ENCODE measurements at regions not wholly inside any gene's neighbourhood (a gene's known extent, or its start where the extent isn't known, plus 50 kb on each side); places are given as distances from the start of the nearest gene placed in this dataset.
"Not testable (repeated sequence)": the region's sequence is repeated elsewhere in the genome, so short reads cannot be mapped to it uniquely, and the experiment has no call there.

- H3K4me3 Mint-ChIP-seq, ATAC-seq, H3K27me3 Mint-ChIP-seq, H3K9me3 Mint-ChIP-seq, DNase-seq, H3K4me1 Mint-ChIP-seq, H3K27ac Mint-ChIP-seq: not testable (repeated sequence)
Observed at GRCh38 chrX:40788698-40789097, 53.4 kb upstream of the MED14 start.

- peaks cover 6% of the 10 kb centered on the region for H3K4me1 Mint-ChIP-seq
- no peaks in the 10 kb centered on the region for H3K27me3 Mint-ChIP-seq
- H3K4me3 Mint-ChIP-seq = no peak overlapping the region
- DNase-seq (no peak), ATAC-seq (no peak)
- no peak overlapping the region for H3K27ac Mint-ChIP-seq
- H3K9me3 Mint-ChIP-seq = no peaks in the 10 kb centered on the region
Observed at GRCh38 chrX:40792433-40792832, 57.1 kb upstream of the MED14 start.

GRCh38 chrX:40794829-40795130 is 59.4 kb upstream of the MED14 start:
- not testable (repeated sequence) for H3K4me1 Mint-ChIP-seq, H3K9me3 Mint-ChIP-seq, DNase-seq, H3K27me3 Mint-ChIP-seq, H3K4me3 Mint-ChIP-seq, H3K27ac Mint-ChIP-seq, ATAC-seq

GRCh38 chrX:40799745-40800144 is 64.4 kb upstream of the MED14 start:
- H3K9me3 Mint-ChIP-seq, DNase-seq, ATAC-seq, H3K4me3 Mint-ChIP-seq, H3K4me1 Mint-ChIP-seq, H3K27ac Mint-ChIP-seq, H3K27me3 Mint-ChIP-seq: not testable (repeated sequence)

GRCh38 chrX:40805404-40805803 is 70.1 kb upstream of the MED14 start:
- H3K27me3 Mint-ChIP-seq = no peaks in the 10 kb centered on the region
- no peak for ATAC-seq
- peaks cover 5% of the 10 kb centered on the region for H3K4me1 Mint-ChIP-seq
- no peaks in the 10 kb centered on the region for H3K9me3 Mint-ChIP-seq
- no peak for DNase-seq
- no peak overlapping the region for H3K27ac Mint-ChIP-seq
- H3K4me3 Mint-ChIP-seq = no peak overlapping the region

GRCh38 chrX:40806513-40807220 is 71.3 kb upstream of the MED14 start:
- no peak overlapping the region for H3K27ac Mint-ChIP-seq
- H3K4me3 Mint-ChIP-seq = no peak overlapping the region
- DNase-seq = no peak
- H3K4me1 Mint-ChIP-seq = peaks cover 5% of the 10 kb centered on the region
- H3K27me3 Mint-ChIP-seq = no peaks in the 10 kb centered on the region
- no peaks in the 10 kb centered on the region for H3K9me3 Mint-ChIP-seq
- no peak for ATAC-seq

GRCh38 chrX:40807384-40807783 is 72.0 kb upstream of the MED14 start:
- ATAC-seq (no peak), DNase-seq (no peak)
- H3K4me1 Mint-ChIP-seq = peaks cover 5% of the 10 kb centered on the region
- no peaks in the 10 kb centered on the region for H3K27me3 Mint-ChIP-seq
- no peak overlapping the region for H3K4me3 Mint-ChIP-seq
- no peaks in the 10 kb centered on the region for H3K9me3 Mint-ChIP-seq
- H3K27ac Mint-ChIP-seq = no peak overlapping the region

GRCh38 chrX:40808203-40808602 is 72.9 kb upstream of the MED14 start:
- Mint-ChIP-seq H3K9me3 (no peaks in the 10 kb centered on the region), H3K4me1 (peaks cover 5% of the 10 kb centered on the region), H3K27ac (no peak overlapping the region), H3K4me3 (no peak overlapping the region), H3K27me3 (no peaks in the 10 kb centered on the region)
- ATAC-seq (no peak), DNase-seq (no peak)

- Mint-ChIP-seq H3K4me1 (peaks cover 5% of the 10 kb centered on the region), H3K9me3 (no peaks in the 10 kb centered on the region), H3K4me3 (no peak overlapping the region), H3K27me3 (no peaks in the 10 kb centered on the region), H3K27ac (no peak overlapping the region)
- ATAC-seq (no peak), DNase-seq (no peak)
Observed at GRCh38 chrX:40809210-40809609, 73.9 kb upstream of the MED14 start.

- not testable (repeated sequence) for H3K4me3 Mint-ChIP-seq, ATAC-seq, H3K4me1 Mint-ChIP-seq, H3K27ac Mint-ChIP-seq, DNase-seq, H3K27me3 Mint-ChIP-seq, H3K9me3 Mint-ChIP-seq
Observed at GRCh38 chrX:40815045-40815444, 79.7 kb upstream of the MED14 start.

- ATAC-seq (no peak), DNase-seq (no peak)
- Mint-ChIP-seq H3K27me3 (no peaks in the 10 kb centered on the region), H3K4me1 (no peaks in the 10 kb centered on the region), H3K27ac (no peak overlapping the region), H3K9me3 (no peaks in the 10 kb centered on the region), H3K4me3 (no peak overlapping the region)
Observed at GRCh38 chrX:40816906-40817305, 81.6 kb upstream of the MED14 start.

- ATAC-seq (no peak), DNase-seq (no peak)
- Mint-ChIP-seq H3K27me3 (no peaks in the 10 kb centered on the region), H3K4me3 (no peak overlapping the region), H3K9me3 (no peaks in the 10 kb centered on the region), H3K27ac (no peak overlapping the region), H3K4me1 (no peaks in the 10 kb centered on the region)
Observed at GRCh38 chrX:40818236-40818635, 82.9 kb upstream of the MED14 start.

GRCh38 chrX:40821780-40822179 is 86.4 kb upstream of the MED14 start:
- no peak overlapping the region for H3K27ac Mint-ChIP-seq
- no peak for ATAC-seq
- no peak for DNase-seq
- H3K9me3 Mint-ChIP-seq = peaks cover 6 to 7% of the 10 kb centered on the region in 2 donors
- no peaks in the 10 kb centered on the region for H3K27me3 Mint-ChIP-seq
- no peak overlapping the region for H3K4me3 Mint-ChIP-seq
- no peaks in the 10 kb centered on the region for H3K4me1 Mint-ChIP-seq

GRCh38 chrX:40827331-40827730 is 92.0 kb upstream of the MED14 start:
- ATAC-seq (no peak), DNase-seq (no peak)
- Mint-ChIP-seq H3K4me3 (no peak overlapping the region), H3K9me3 (peaks cover 6 to 7% of the 10 kb centered on the region in 2 donors), H3K27ac (no peak overlapping the region), H3K4me1 (no peaks in the 10 kb centered on the region), H3K27me3 (no peaks in the 10 kb centered on the region)

- ATAC-seq = no peak
- Mint-ChIP-seq H3K4me1 (no peaks in the 10 kb centered on the region), H3K27ac (no peak overlapping the region), H3K9me3 (no peaks in the 10 kb centered on the region), H3K4me3 (no peak overlapping the region), H3K27me3 (no peaks in the 10 kb centered on the region)
- no peak for DNase-seq
Observed at GRCh38 chrX:40831750-40832149, 96.4 kb upstream of the MED14 start.

- Mint-ChIP-seq H3K9me3 (no peaks in the 10 kb centered on the region), H3K4me3 (no peak overlapping the region), H3K27me3 (no peaks in the 10 kb centered on the region), H3K27ac (no peak overlapping the region), H3K4me1 (no peaks in the 10 kb centered on the region)
- DNase-seq = no peak
- no peak for ATAC-seq
Observed at GRCh38 chrX:40832723-40833122, 97.4 kb upstream of the MED14 start.

- no peak overlapping the region for H3K4me3 Mint-ChIP-seq
- DNase-seq (no peak), ATAC-seq (no peak)
- peaks cover 0 to 4% of the 10 kb centered on the region in 2 donors for H3K9me3 Mint-ChIP-seq
- H3K27me3 Mint-ChIP-seq = peaks cover 7% of the 10 kb centered on the region
- H3K4me1 Mint-ChIP-seq = no peaks in the 10 kb centered on the region
- H3K27ac Mint-ChIP-seq = no peak overlapping the region
Observed at GRCh38 chrX:40834225-40834624, 98.9 kb upstream of the MED14 start.

Measured in stimulated activated naive CD8-positive, alpha-beta T cell treated with anti-CD3 and anti-CD28 coated beads, Interleukin-15, amount 100 ng/mL, for 72 hours (primary cell).